Myocyte (in vitro differentiated cells): ENCODE measurements at regions not wholly inside any gene's neighbourhood (a gene's known extent, or its start where the extent isn't known, plus 50 kb on each side); places are given as distances from the start of the nearest gene placed in this dataset.
A peak's percentile ranks its signal among the peaks of the same experiment; 100 is the strongest.

Experiments
- DNase-seq: peaks from one replicate; pipeline ENCODE4 v3.0.0-alpha.2; 2012; ENCODE audit warnings: low read depth

- peak; percentile 38 for DNase-seq
Measured at GRCh38 chrX:52425775-52426174, 57.0 kb downstream of the XAGE2 start.

- DNase-seq: peak; percentile 47
Measured at GRCh38 chrX:52426810-52427209, 58.0 kb downstream of the XAGE2 start.

- no peak for DNase-seq
Measured at GRCh38 chrX:52437212-52437611, 58.4 kb upstream of the XAGE1A start.
